Upper lobe of left lung (tissue), 6 donors: ENCODE measurements at regions not wholly inside any gene's neighbourhood (a gene's known extent, or its start where the extent isn't known, plus 50 kb on each side); places are given as distances from the start of the nearest gene placed in this dataset.

ENCODE experiments used
- ATAC-seq, 2 donors: fragments of 200-7000 bp; cut with Tn5 transposase; one replicate each; pipeline ENCODE4 v1.9.1; 2022; ENCODE audit warnings: mild to moderate bottlenecking in 2 of 2, moderate library complexity in 2 of 2; ENCODE audit not compliant: low FRiP score in 2 of 2
- DNase-seq, 2 donors: peaks; one replicate each; pipeline ENCODE4 v3.0.0-alpha.2; 2019 to 2020
- H3K27ac ChIP-seq, 4 donors: fragments of 200-600 bp; sonication (generic); one replicate each; pipeline ENCODE4 v1.5.1; 2016 to 2019
- H3K27me3 ChIP-seq, 4 donors: fragments of 200-600 bp; sonication (generic); one replicate each; pipeline ENCODE4 v1.5.1; 2017 to 2019
- H3K36me3 ChIP-seq, 4 donors: fragments of 200-600 bp; sonication (generic); one replicate each; pipeline ENCODE4 v1.5.1; 2016 to 2019
- H3K4me1 ChIP-seq, 4 donors: fragments of 200-600 bp; sonication (generic); one replicate each; pipeline ENCODE4 v1.5.1; 2018 to 2019
- H3K4me3 ChIP-seq, 4 donors: fragments of 200-600 bp; sonication (generic); one replicate each; pipeline ENCODE4 v1.5.1; 2017 to 2019; ENCODE audit warnings: mild to moderate bottlenecking in 2 of 4, moderate library complexity in 1 of 4
- H3K9me3 ChIP-seq, 4 donors: fragments of 200-600 bp; sonication (generic); one replicate each; pipeline ENCODE4 v1.5.1; 2018 to 2019
- CTCF ChIP-seq, 6 experiments: fragments of 450-650 bp in 4 of 6; fragments of 200-600 bp in 2 of 6; sonication (generic) in 2 of 6; IDR thresholded peaks; one replicate each; pipeline ENCODE4 v1.5.1; 2016 to 2019; ENCODE audit warnings: antibody characterized with exemption in 6 of 6
- EP300 ChIP-seq, 4 donors: sonication (generic); formaldehyde crosslinking; IDR thresholded peaks; one replicate each; pipeline ENCODE4 v1.5.1; 2017; ENCODE audit warnings: antibody characterized with exemption in 4 of 4, control low read depth in 2 of 4
- POLR2A ChIP-seq, 4 donors: fragments of 450-650 bp; IDR thresholded peaks; one replicate each; pipeline ENCODE4 v1.5.1; 2016 to 2017; ENCODE audit warnings: antibody characterized with exemption in 4 of 4, mild to moderate bottlenecking in 2 of 4
- POLR2AphosphoS5 ChIP-seq, 2 donors: sonication (generic); formaldehyde crosslinking; IDR thresholded peaks; one replicate each; pipeline ENCODE4 v1.5.1; 2017; ENCODE audit warnings: antibody characterized with exemption in 2 of 2
- WGBS, 2 donors: methylation state at CpG; one replicate each; pipeline ENCODE4 v1.1.5; 2017 to 2018; 5-methylcytosine and 5-hydroxymethylcytosine counted together
- donor health status: DM: no; HTN: no; CAD: no; lungs with moderate emphysema.
- donor health status: DM: no; HTN: yes; CAD: no; lungs with severe emphysema.

- TF ChIP-seq EP300 (IDR thresholded peaks at IDR 0.05) (no peak), POLR2AphosphoS5 (IDR thresholded peaks at IDR 0.05) (no peak), CTCF (IDR thresholded peaks at IDR 0.05) (no peak), POLR2A (IDR thresholded peaks at IDR 0.05) (no peak)
- Histone ChIP-seq H3K4me1 (peaks cover 4 to 12% (median 9%) of the 10 kb centered on the region in 4 donors), H3K27me3 (no peaks in the 10 kb centered on the region), H3K4me3 (no peak overlapping the region), H3K36me3 (peaks cover 0 to 6% (median 4%) of the 10 kb centered on the region in 4 donors), H3K9me3 (no peaks in the 10 kb centered on the region), H3K27ac (no peak overlapping the region)
- WGBS, 2 donors, result 50 to 65% methylated on average over 1 of the region's 1 CpG
- DNase-seq (no peak), ATAC-seq (no peak)
Observed at GRCh38 chr6:26164120-26164505, 76.9 kb downstream of the HFE start.

- H3K4me3 ChIP-seq, result no peak overlapping the region
- 78 to 86% methylated on average over 6 of the region's 6 CpGs for WGBS, 2 donors
- H3K27me3 ChIP-seq, result no peaks in the 10 kb centered on the region
- no peaks in the 10 kb centered on the region for H3K9me3 ChIP-seq
- DNase-seq, result no peak
- TF ChIP-seq POLR2A (IDR thresholded peaks at IDR 0.05), result no peak
- H3K36me3 ChIP-seq, result peaks cover 0 to 6% (median 4%) of the 10 kb centered on the region in 4 donors
- H3K4me1 ChIP-seq, result peaks cover 0 to under 1% (median 0%) of the 10 kb centered on the region in 4 donors
- no peak overlapping the region for H3K27ac ChIP-seq
- ATAC-seq, result no peak
Observed at GRCh38 chr6:26165261-26165790, 78.1 kb downstream of the HFE start.

DNA sequence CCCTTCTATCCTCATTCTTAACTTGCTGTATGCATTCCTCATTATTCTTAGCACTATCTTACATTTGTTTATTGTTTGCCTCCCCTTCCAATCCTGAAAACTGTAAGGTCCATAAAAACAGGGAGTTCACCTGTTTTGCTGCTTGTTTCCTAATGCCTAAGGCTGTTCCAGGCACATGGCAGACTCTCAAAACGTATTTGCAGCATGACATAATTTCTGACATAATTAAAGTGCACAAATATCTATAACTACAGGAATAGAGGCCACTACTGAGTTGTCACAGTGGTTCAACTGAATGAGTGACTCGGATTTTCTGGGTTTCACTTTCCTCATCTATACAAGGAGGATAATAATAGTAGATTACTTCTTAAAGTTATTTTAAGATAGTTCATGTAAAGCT lies 83.0 kb downstream of the HFE start:
- H3K27ac ChIP-seq, result peak overlapping the region in 1 of 4 donors; percentile 99
- H3K9me3 ChIP-seq, result no peaks in the 10 kb centered on the region
- H3K27me3 ChIP-seq, result no peaks in the 10 kb centered on the region
- no peaks in the 10 kb centered on the region for H3K36me3 ChIP-seq
- no peak for ATAC-seq
- no peak for DNase-seq
- H3K4me3 ChIP-seq, result no peak overlapping the region
- peaks cover 3 to 16% (median 15%) of the 10 kb centered on the region in 4 donors for H3K4me1 ChIP-seq
- 50 to 52% methylated on average over 2 of the region's 2 CpGs for WGBS, 2 donors
- no peak for TF ChIP-seq POLR2AphosphoS5 (IDR thresholded peaks at IDR 0.05)
- TF ChIP-seq EP300 (IDR thresholded peaks at IDR 0.05), result no peak
- no peak for TF ChIP-seq CTCF (IDR thresholded peaks at IDR 0.05)
- TF ChIP-seq POLR2A (IDR thresholded peaks at IDR 0.05), result no peak

- WGBS, 2 donors, result 16 to 18% methylated on average over 10 of the region's 10 CpGs
- H3K27ac ChIP-seq, result peak overlapping the region; percentile 94 to 99 (median 98)
- ATAC-seq (no peak), DNase-seq (no peak)
- H3K9me3 ChIP-seq, result no peaks in the 10 kb centered on the region
- no peaks in the 10 kb centered on the region for H3K36me3 ChIP-seq
- peaks cover 3 to 16% (median 15%) of the 10 kb centered on the region in 4 donors for H3K4me1 ChIP-seq
- no peaks in the 10 kb centered on the region for H3K27me3 ChIP-seq
- H3K4me3 ChIP-seq, result peak overlapping the region; percentile 58 to 70 (median 62)
- TF ChIP-seq POLR2AphosphoS5 (IDR thresholded peaks at IDR 0.05) (no peak), POLR2A (IDR thresholded peaks at IDR 0.05) (no peak)
Observed at GRCh38 chr6:26170951-26171841, 84.0 kb downstream of the HFE start.

- H3K9me3 ChIP-seq, result no peaks in the 10 kb centered on the region
- TF ChIP-seq POLR2AphosphoS5 (IDR thresholded peaks at IDR 0.05) (peak in 1 of 2 donors; percentile 39), CTCF (IDR thresholded peaks at IDR 0.05) (no peak), EP300 (IDR thresholded peaks at IDR 0.05) (no peak), POLR2A (IDR thresholded peaks at IDR 0.05) (no peak)
- peak in 1 of 2 donors; percentile 58 for DNase-seq
Observed at GRCh38 chr6:26172608-26172968, 85.4 kb downstream of the HFE start.

More at GRCh38 chr6:26172608-26172968, 85.4 kb downstream of the HFE start:
- peak; percentile 73 to 76 for ATAC-seq
- Histone ChIP-seq H3K36me3 (no peaks in the 10 kb centered on the region), H3K27me3 (no peaks in the 10 kb centered on the region), H3K4me3 (peak overlapping the region; percentile 58 to 70 (median 62)), H3K4me1 (peaks cover 3 to 16% (median 15%) of the 10 kb centered on the region in 4 donors), H3K27ac (peak overlapping the region; percentile 94 to 99 (median 98))
- WGBS, 2 donors, result 1 to 7% methylated on average over 10 of the region's 10 CpGs
